ENCODE measurements at regions not wholly inside any gene's neighbourhood (a gene's known extent, or its start where the extent isn't known, plus 50 kb on each side); places are given as distances from the start of the nearest gene placed in this dataset.
"Not testable (repeated sequence)": the region's sequence is repeated elsewhere in the genome, so short reads cannot be mapped to it uniquely, and the experiment has no call there.

- no peak for DNase-seq (ENCODE audit: low spot score)
Observed at GRCh38 chr6:16040628-16040974, 88.3 kb upstream of the MYLIP start.

- DNase-seq (ENCODE audit: low spot score): not testable (repeated sequence)
Observed at GRCh38 chr6:16039892-16040627, 88.8 kb upstream of the MYLIP start.

GRCh38 chr6:16038938-16039337 lies 89.9 kb upstream of the MYLIP start:
- DNase-seq (ENCODE audit: low spot score): no peak

- DNase-seq (ENCODE audit: low spot score): no peak
Observed at GRCh38 chr6:16035488-16036080, 93.3 kb upstream of the MYLIP start.

- DNase-seq (ENCODE audit: low spot score): no peak
Observed at GRCh38 chr6:16033214-16033613, 95.7 kb upstream of the MYLIP start.

GRCh38 chr6:16031278-16031981 lies 97.5 kb upstream of the MYLIP start:
- DNase-seq (ENCODE audit: low spot score): no peak

- DNase-seq (ENCODE audit: low spot score): no peak
Observed at GRCh38 chr6:16028966-16029365, 99.9 kb upstream of the MYLIP start.

GRCh38 chr6:16020259-16020658 lies 108.6 kb upstream of the MYLIP start:
- DNase-seq (ENCODE audit: low spot score): no peak

GRCh38 chr6:16019462-16019861 lies 109.4 kb upstream of the MYLIP start:
- no peak for DNase-seq (ENCODE audit: low spot score)

- DNase-seq (ENCODE audit: low spot score): no peak
Observed at GRCh38 chr6:16018626-16019025, 110.3 kb upstream of the MYLIP start.

- DNase-seq (ENCODE audit: low spot score): not testable (repeated sequence)
Observed at GRCh38 chr6:16014325-16014724, 114.6 kb upstream of the MYLIP start.

- DNase-seq (ENCODE audit: low spot score): no peak
Observed at GRCh38 chr6:16007146-16007545, 121.7 kb upstream of the MYLIP start.

- no peak for DNase-seq (ENCODE audit: low spot score)
Observed at GRCh38 chr6:16006681-16007080, 122.2 kb upstream of the MYLIP start.

- DNase-seq (ENCODE audit: low spot score): no peak
Observed at GRCh38 chr6:16004934-16005679, 123.8 kb upstream of the MYLIP start.

GRCh38 chr6:16003197-16003491 lies 125.7 kb upstream of the MYLIP start:
- no peak for DNase-seq (ENCODE audit: low spot score)

- DNase-seq (ENCODE audit: low spot score): no peak
Observed at GRCh38 chr6:16002332-16003196, 126.3 kb upstream of the MYLIP start.

GRCh38 chr6:16001158-16001557 lies 127.7 kb upstream of the MYLIP start:
- DNase-seq (ENCODE audit: low spot score): no peak

- no peak for DNase-seq (ENCODE audit: low spot score)
Observed at GRCh38 chr6:15999201-15999600, 129.7 kb upstream of the MYLIP start.

GRCh38 chr6:15997586-15998388 lies 131.1 kb upstream of the MYLIP start:
- no peak for DNase-seq (ENCODE audit: low spot score)

GRCh38 chr6:15996030-15996429 lies 132.9 kb upstream of the MYLIP start:
- no peak for DNase-seq (ENCODE audit: low spot score)

GRCh38 chr6:15995493-15995892 lies 133.4 kb upstream of the MYLIP start:
- no peak for DNase-seq (ENCODE audit: low spot score)
